ENCODE measurements at regions not wholly inside any gene's neighbourhood (a gene's known extent, or its start where the extent isn't known, plus 50 kb on each side); places are given as distances from the start of the nearest gene placed in this dataset.
A peak's percentile ranks its signal among the peaks of the same experiment; 100 is the strongest.
"Not testable (repeated sequence)": the region's sequence is repeated elsewhere in the genome, so short reads cannot be mapped to it uniquely, and the experiment has no call there.

- no peak for DNase-seq (ENCODE audit: low spot score)
These were observed 50.1 kb upstream of the ZNF608 start for GRCh38 chr5:124796495-124796894.

DNA sequence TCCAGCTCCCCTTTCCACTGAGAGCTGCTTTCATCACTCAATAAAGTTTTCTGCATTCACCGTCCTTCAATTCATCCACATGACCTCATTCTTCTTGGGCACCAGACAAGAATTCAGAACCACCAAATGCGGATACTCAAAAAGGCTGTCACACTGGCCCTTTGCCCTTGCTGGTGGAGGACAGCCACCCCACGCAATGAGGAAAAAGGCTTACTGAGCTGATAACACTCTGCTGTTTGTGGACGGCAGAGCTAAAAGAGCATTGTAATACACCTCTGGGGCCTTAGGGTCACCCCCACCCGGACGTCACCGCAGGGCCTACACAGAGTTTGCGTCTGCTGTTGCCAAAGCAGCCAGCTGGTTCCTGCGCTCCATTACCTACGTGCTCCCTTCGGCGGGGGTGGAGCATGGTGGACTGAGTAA lies 51.2 kb upstream of the ZNF608 start:
- DNase-seq (ENCODE audit: low spot score) = no peak

DNA sequence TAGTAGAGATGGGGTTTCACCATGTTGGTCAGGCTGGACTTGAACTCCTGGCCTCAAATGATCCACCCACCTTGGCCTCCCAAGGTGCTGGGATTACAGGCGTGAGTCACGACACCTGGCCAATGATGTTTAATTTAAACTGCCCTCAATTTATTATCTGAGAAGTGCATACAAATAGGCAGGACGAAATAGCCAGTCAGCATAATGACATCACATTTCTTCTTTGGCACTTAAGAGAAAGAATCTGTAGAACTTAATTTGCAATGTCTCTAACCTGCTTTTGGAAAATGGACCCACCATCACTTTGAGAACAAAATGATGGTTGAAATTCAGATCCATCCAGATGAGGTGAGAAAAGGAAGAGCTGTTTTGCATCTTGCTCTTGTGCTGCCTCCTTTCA lies 52.5 kb upstream of the ZNF608 start:
- no peak for DNase-seq (ENCODE audit: low spot score)

GRCh38 chr5:124801551-124801950 lies 55.1 kb upstream of the ZNF608 start:
- no peak for DNase-seq (ENCODE audit: low spot score)

- DNase-seq (ENCODE audit: low spot score) = no peak
These were observed 57.3 kb upstream of the ZNF608 start for GRCh38 chr5:124803617-124804323.

DNA sequence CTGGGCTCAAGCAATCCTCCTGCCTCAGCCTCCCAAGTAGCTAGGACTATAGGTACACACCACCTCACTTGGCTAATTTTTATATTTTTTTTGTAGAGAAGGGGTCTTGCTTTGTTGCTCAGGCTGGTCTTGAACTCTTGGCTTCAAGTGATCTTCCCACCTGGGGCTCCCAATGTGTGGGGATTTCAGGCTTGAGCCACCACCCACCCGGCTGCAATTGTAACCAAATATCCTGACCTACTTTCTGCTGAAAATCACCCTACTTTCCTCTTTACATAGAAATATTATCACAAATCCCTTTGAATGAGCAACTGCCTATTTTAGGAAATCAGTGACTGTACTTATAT lies 59.6 kb upstream of the ZNF608 start:
- DNase-seq (ENCODE audit: low spot score) = no peak

DNA sequence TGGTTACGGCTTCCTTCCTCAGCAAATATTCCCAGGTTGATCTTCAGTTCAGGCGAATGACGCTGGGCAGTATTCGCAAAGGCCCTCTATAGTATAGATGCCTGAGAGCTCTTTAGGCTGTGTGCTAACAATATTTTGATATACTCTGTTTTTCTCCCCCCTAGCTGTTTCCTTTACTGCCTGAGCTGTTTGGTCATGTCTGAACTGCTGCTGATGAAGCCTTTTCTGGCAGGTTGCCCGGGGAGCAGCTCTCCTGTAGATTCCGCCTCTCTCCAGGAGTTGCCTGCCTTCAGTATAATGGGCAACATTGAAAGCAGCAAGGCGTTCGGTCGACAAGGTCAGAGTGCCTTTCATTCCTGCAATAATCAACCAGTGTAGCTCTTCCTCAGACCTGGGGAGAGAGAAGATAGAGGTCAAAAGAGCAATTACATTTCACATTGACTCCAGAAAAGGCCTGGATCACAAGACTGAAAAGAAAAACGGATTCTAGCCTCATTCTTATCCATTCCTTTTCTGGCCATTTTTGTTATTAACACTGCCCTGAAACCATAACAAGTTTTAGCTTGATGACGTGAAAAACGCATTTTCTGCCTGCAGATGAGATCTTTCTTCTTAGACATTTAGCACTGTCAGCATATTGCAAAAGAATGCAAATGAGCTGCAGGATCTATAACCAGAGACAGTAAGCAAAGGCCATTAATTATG lies 60.1 kb upstream of the ZNF608 start:
- DNase-seq (ENCODE audit: low spot score) = peak; percentile 62

- DNase-seq (ENCODE audit: low spot score) = no peak
These were observed 62.4 kb upstream of the ZNF608 start for GRCh38 chr5:124808842-124809268.

GRCh38 chr5:124810396-124811006 lies 64.1 kb upstream of the ZNF608 start:
- DNase-seq (ENCODE audit: low spot score) = no peak

DNA sequence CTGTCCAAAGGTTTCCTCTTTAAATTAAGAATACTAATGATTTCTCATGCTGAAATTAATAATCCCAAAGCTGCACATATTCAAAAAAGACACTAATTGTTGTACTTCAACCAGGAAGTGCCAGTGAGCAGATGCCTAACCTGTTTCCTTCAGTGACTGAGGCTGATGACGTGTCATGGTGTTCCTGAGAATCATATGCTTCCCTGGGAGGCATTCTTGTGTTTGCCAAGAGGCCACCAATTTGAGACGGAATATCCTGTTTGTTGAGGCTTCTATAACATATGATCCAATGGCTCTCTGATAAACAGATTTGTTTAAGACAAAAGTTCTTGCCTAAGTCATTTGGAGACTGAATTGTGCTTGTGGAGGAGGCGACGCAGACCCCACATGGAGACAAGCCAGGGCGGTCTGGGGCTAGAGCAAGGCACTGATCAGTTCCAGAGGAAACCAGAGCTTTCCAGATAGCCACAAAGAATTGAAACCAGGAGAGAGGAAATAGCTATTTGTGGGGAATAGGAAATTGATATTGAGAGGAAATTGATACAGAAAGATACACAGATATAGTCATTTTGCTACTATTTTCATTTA lies 66.4 kb upstream of the ZNF608 start:
- no peak for DNase-seq (ENCODE audit: low spot score)

DNA sequence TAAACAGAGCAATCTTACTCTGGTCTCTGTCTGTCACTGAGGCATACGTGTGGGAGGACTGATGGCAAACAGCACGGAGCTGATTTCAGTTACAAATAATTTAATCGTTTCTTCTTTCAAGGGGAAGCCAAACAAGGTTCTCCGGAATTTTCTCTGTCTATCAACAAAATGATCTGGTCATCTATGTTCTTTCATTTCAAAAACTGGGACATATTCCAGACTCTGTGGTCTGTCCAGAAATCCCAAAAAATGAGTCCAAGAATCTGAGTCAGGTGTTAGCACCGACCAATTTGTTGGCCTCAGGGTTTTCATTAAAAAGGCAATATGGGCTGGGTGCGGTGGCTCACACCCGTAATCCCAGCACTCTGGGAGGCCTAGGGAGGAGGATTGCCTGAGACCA lies 69.9 kb upstream of the ZNF608 start:
- DNase-seq (ENCODE audit: low spot score) = no peak

- no peak for DNase-seq (ENCODE audit: low spot score)
These were observed 72.8 kb upstream of the ZNF608 start for GRCh38 chr5:124819201-124819600.

DNA sequence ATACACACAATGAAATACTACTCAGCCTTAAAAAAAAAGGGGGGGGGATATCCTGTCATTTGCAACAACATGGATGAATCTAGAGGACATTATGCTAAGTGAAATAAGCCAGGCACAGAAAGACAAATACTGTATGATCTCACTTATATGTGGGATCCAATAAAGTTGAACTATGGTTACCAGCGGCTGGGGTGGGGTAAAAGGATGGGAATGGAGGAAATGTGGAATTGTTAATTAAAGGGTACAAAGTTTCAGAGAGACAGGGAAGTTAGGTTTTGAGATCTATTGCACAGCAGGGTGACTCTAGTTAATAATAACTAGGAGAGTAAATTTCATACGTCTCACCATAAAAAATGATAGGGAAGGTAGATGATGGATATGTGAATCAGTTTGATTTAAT lies 76.2 kb upstream of the ZNF608 start:
- no peak for DNase-seq (ENCODE audit: low spot score)

GRCh38 chr5:124823380-124823779 lies 76.9 kb upstream of the ZNF608 start:
- DNase-seq (ENCODE audit: low spot score) = no peak

GRCh38 chr5:124824637-124825158 lies 78.3 kb upstream of the ZNF608 start:
- DNase-seq (ENCODE audit: low spot score) = no peak

- no peak for DNase-seq (ENCODE audit: low spot score)
These were observed 79.0 kb upstream of the ZNF608 start for GRCh38 chr5:124825250-124825982.

DNA sequence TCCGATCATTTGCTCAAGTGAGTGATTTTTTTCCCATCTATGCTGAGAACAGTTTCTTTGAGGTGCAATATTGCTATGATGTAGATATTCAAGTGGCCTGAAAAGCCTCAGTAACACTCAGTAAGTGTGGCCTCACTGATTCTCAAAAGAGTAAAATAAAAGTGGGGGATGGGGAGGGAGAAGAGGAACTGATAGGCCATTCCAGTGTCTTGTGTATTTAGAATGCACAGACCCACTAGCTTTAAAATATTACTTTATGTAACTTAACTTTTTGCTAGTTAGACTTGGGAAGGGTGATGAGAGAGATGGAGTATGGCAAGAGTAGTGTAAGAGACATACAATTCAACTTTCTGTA lies 79.5 kb upstream of the ZNF608 start:
- no peak for DNase-seq (ENCODE audit: low spot score)

- no peak for DNase-seq (ENCODE audit: low spot score)
These were observed 82.3 kb upstream of the ZNF608 start for GRCh38 chr5:124828731-124829234.

DNA sequence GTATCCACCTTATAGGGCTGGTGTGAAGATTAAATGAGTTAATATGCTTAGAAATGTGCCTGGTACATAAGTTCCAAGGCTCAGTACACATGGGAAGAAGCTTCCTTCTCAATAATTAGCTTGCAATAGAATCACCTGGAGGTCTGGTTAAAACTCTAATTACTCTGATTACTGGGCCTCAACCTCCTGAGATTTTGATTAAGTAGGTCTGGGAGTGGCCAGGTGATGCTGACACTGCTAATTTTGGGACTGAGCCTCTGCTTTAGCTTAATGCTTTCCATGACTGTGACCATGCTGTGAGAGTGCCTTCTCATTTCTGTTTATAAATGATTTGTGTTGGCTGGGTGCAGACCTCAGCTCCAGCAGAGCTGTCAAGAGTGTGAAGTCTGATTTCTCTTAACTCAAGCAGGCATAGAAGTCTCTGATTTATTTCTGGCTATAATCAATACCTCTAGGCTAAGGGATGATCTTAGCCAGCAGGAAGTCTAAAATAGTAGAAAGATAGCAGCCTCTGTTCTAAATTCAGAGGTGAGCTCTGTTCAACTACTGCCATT lies 85.3 kb upstream of the ZNF608 start:
- no peak for DNase-seq (ENCODE audit: low spot score)

DNA sequence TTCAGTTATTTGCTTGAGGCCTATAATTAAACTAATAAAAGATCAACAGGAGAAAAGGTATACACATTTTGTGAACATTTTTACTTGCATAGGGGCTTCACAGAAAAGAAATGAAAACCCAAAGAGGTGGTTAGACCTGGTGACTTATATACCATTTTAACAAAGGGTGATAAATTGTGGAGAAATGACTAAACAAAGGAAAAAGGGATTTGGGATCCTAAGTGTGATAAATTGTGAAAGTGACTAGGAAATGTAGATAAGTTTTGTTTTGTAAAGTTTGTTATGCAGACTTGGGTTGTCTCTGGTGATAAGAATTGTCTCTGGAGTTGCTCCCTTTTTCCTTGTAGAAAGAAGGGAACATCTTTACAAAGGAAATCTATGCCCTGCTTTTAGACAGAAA lies 86.1 kb upstream of the ZNF608 start:
- no peak for DNase-seq (ENCODE audit: low spot score)

DNA sequence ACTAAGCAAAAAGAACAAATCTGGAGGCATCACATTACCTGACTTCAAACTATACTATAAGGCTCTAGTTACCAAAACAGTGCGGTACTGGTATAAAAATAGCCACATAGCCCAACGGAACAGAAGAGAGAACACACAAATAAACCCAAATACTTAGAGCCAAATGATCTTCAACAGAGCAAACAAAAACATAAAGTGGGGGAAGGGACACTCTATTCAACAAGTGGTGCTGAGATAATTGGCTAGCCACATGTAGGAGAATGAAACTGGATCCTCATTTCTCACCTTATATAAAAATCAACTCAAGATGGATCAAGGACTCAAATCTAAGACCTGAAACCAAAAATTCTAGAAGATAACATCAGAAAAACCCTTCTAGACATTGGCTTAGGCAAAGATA lies 89.9 kb upstream of the ZNF608 start:
- DNase-seq (ENCODE audit: low spot score) = not testable (repeated sequence)

Data from D341Med (cell line).